DND-41 (cell line): ENCODE measurements at regions not wholly inside any gene's neighbourhood (a gene's known extent, or its start where the extent isn't known, plus 50 kb on each side); places are given as distances from the start of the nearest gene placed in this dataset.
A peak's percentile ranks its signal among the peaks of the same experiment; 100 is the strongest.

ENCODE experiments used
- ATAC-seq: fragments of 200-7000 bp; cut with Tn5 transposase; 3 replicates; pipeline ENCODE4 v1.9.1; 2021; ENCODE audit warnings: low read depth; ENCODE audit not compliant: insufficient read depth
- DNase-seq: peaks from one replicate; pipeline ENCODE4 v3.0.0-alpha.2; 2020
- H2AFZ ChIP-seq: 2 replicates; pipeline ENCODE4 v1.6.0; 2012; ENCODE audit warnings: low read depth, low read length
- H3K27ac ChIP-seq: 2 replicates; pipeline ENCODE4 v1.5.1; 2012; ENCODE audit warnings: low read length, inconsistent platforms
- H3K27me3 ChIP-seq: fragments of 200-600 bp; sonication (generic); 2 replicates; pipeline ENCODE4 v1.6.0; 2012; ENCODE audit warnings: low read length, mild to moderate bottlenecking, inconsistent platforms; ENCODE audit not compliant: insufficient read depth, poor library complexity
- H3K36me3 ChIP-seq: 2 replicates; pipeline ENCODE4 v1.5.1; 2012; ENCODE audit warnings: low read length, inconsistent platforms; ENCODE audit not compliant: insufficient read depth
- H3K4me1 ChIP-seq: 2 replicates; pipeline ENCODE4 v1.5.1; 2012; ENCODE audit warnings: mild to moderate bottlenecking, low read length; ENCODE audit not compliant: insufficient read depth
- H3K4me2 ChIP-seq: 2 replicates; pipeline ENCODE4 v1.6.0; 2012; ENCODE audit warnings: mild to moderate bottlenecking, moderate library complexity, low read length, inconsistent platforms; ENCODE audit not compliant: insufficient read depth
- H3K4me3 ChIP-seq, 2 experiments: fragments of 200-600 bp in 1 of 2; shearing (Covaris generic) in 1 of 2; 2 replicates each; pipeline ENCODE4 v1.5.1; 2012 to 2016; ENCODE audit warnings: inconsistent platforms in 2 of 2, low read length in 2 of 2, mild to moderate bottlenecking in 2 of 2, low read depth in 1 of 2, moderate library complexity in 1 of 2
- H3K79me2 ChIP-seq: 2 replicates; pipeline ENCODE4 v1.6.0; 2012; ENCODE audit warnings: low read length, inconsistent platforms; ENCODE audit not compliant: insufficient read depth
- H3K9ac ChIP-seq: 2 replicates; pipeline ENCODE4 v1.6.0; 2012; ENCODE audit warnings: low read depth, mild to moderate bottlenecking, inconsistent platforms, low read length, moderate library complexity
- H3K9me3 ChIP-seq: 2 replicates; pipeline ENCODE4 v1.5.1; 2012; ENCODE audit warnings: low read length, moderate library complexity, mild to moderate bottlenecking, inconsistent platforms; ENCODE audit not compliant: insufficient read depth, severe bottlenecking
- H4K20me1 ChIP-seq: 2 replicates; pipeline ENCODE4 v1.6.0; 2012; ENCODE audit warnings: low read length; ENCODE audit not compliant: insufficient read depth
- EZH2 ChIP-seq: IDR thresholded peaks from 3 replicates; pipeline ENCODE4 v1.6.1; 2012; ENCODE audit warnings: borderline replicate concordance, low read depth, mild to moderate bottlenecking, moderate library complexity, low read length, inconsistent platforms; ENCODE audit not compliant: severe bottlenecking
- TF ChIP-seq, protein P1 (sequence below): IDR thresholded peaks from 2 replicates; pipeline ENCODE4 v1.5.1; 2012; ENCODE audit warnings: borderline replicate concordance, low read length, moderate library complexity, mild to moderate bottlenecking; ENCODE audit not compliant: poor library complexity, severe bottlenecking; ENCODE audit errors: extremely low read depth

DNA sequence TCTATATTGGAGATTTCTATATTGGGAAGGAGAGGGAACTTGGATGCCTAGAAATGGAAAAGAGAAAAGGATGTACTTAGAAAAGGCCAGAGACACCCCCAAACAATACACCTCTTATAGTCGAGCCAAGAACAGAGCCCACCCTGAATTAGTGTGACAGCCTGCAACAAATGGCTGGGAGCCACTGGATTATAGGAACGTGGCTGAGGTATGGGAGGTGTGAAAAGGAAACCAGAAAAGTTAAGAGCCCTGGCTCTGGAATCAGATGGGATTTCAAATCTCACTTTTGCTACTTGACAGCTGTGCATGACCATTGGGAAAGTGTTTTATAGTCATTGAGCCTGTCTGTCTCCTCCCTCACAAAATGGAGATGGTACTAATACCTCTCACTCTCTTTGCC, 394.0 kb downstream of the ZNF521 start:
- H3K27me3 ChIP-seq: peaks cover 3% of the 10 kb centered on the region
- no peaks in the 10 kb centered on the region for H3K36me3 ChIP-seq
- no peak for DNase-seq
- no peak for TF ChIP-seq EZH2
- TF ChIP-seq, protein P1, sequence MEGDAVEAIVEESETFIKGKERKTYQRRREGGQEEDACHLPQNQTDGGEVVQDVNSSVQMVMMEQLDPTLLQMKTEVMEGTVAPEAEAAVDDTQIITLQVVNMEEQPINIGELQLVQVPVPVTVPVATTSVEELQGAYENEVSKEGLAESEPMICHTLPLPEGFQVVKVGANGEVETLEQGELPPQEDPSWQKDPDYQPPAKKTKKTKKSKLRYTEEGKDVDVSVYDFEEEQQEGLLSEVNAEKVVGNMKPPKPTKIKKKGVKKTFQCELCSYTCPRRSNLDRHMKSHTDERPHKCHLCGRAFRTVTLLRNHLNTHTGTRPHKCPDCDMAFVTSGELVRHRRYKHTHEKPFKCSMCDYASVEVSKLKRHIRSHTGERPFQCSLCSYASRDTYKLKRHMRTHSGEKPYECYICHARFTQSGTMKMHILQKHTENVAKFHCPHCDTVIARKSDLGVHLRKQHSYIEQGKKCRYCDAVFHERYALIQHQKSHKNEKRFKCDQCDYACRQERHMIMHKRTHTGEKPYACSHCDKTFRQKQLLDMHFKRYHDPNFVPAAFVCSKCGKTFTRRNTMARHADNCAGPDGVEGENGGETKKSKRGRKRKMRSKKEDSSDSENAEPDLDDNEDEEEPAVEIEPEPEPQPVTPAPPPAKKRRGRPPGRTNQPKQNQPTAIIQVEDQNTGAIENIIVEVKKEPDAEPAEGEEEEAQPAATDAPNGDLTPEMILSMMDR: no peak
- H3K27ac ChIP-seq: no peak overlapping the region
- H4K20me1 ChIP-seq: no peaks in the 10 kb centered on the region
- no peaks in the 10 kb centered on the region for H3K79me2 ChIP-seq
- H2AFZ ChIP-seq: no peak overlapping the region
- H3K4me2 ChIP-seq: no peak overlapping the region
- H3K9me3 ChIP-seq: no peaks in the 10 kb centered on the region
- no peak overlapping the region for H3K4me3 ChIP-seq
- no peaks in the 10 kb centered on the region for H3K4me1 ChIP-seq
- ATAC-seq: no peak
- H3K9ac ChIP-seq: no peak overlapping the region

DNA sequence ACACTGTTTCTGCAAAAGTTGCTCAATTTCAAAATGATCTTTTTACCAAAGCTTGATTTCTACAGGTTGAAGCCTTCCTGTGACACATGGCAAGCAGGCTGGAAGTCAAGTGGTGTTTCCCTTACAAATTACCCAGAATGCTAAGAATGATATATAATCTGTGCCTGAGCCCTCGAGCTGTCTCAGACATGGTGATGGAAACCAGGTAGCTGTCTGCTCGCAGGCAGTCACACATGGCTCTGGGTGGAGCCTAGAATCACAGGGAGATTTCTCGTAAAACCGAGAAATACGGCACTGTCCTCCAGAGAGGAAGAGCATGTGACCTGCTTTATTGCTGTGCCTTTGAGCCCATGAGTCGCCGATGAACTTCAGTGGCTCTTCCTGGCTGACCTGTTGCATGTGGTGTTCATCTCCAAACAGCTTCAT, 392.9 kb downstream of the ZNF521 start:
- DNase-seq: no peak
- H3K79me2 ChIP-seq: no peaks in the 10 kb centered on the region
- H2AFZ ChIP-seq: no peak overlapping the region

DNA sequence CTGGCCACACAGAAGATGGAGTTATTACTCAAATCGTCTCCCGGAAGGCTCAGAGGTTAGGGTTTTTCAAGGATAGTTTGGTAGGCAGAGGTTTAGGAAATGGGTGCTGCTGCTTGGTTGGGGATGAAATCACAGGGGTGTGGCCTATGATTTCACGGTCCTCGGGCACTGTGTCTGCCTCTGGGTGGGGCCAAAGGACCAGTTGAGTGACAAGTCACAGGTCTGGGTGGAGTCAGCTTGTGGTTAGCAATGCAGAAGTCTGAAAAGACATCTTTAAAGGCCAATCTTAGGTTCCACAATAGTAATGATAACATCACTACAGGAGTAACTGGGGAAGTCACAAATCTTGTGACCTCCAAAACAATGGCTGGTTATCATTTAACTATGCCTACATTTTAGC, 387.8 kb downstream of the ZNF521 start:
- Histone ChIP-seq H3K4me3 (no peak overlapping the region), H3K4me1 (no peaks in the 10 kb centered on the region), H3K27ac (no peak overlapping the region), H3K27me3 (peaks cover 3% of the 10 kb centered on the region), H3K4me2 (no peak overlapping the region), H3K79me2 (no peaks in the 10 kb centered on the region), H3K36me3 (no peaks in the 10 kb centered on the region), H2AFZ (no peak overlapping the region), H3K9me3 (no peaks in the 10 kb centered on the region), H3K9ac (no peak overlapping the region), H4K20me1 (no peaks in the 10 kb centered on the region)
- DNase-seq (peak; percentile 5), ATAC-seq (no peak; the same call in 2 of the 3 replicates)
- no peak for TF ChIP-seq EZH2
- TF ChIP-seq, protein P1: no peak

More for the DNA sequence above, 392.9 kb downstream of the ZNF521 start:
- Histone ChIP-seq H3K9me3 (no peaks in the 10 kb centered on the region), H3K4me3 (no peak overlapping the region), H3K4me1 (no peaks in the 10 kb centered on the region), H3K27ac (no peak overlapping the region), H3K4me2 (no peak overlapping the region), H3K9ac (no peak overlapping the region), H3K27me3 (peaks cover 3% of the 10 kb centered on the region), H3K36me3 (no peaks in the 10 kb centered on the region), H4K20me1 (no peaks in the 10 kb centered on the region)
- TF ChIP-seq EZH2: no peak
- TF ChIP-seq, protein P1: no peak
- ATAC-seq: no peak

DNA sequence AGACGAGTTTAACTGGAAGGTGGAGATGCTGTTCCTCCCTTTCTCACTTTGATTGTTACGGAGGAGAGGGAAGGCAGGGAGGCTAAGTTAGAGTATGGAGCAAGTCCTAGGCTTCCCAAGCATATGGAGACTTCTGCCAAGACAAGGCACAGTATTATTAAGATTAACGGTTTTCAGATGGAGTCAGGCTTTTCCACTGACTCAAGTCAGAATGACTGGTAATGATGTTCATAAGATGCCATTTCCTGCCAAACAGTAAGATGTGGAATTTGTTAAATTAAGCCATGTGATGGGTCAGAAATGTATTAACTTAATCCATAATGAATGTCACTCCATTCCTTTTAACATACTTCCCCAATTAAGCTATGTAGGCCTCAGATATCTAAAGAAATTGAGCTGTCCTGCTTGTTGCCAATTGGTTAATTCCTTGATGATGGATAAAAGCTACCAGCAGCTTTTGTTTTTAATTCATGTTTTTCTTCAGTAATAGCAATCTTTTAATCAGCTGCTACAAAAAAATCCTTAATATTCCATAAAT, 383.7 kb downstream of the ZNF521 start:
- Histone ChIP-seq H3K4me2 (no peak overlapping the region), H3K36me3 (no peaks in the 10 kb centered on the region), H3K4me1 (no peaks in the 10 kb centered on the region), H3K27ac (no peak overlapping the region), H4K20me1 (no peaks in the 10 kb centered on the region), H2AFZ (no peak overlapping the region), H3K9me3 (no peaks in the 10 kb centered on the region), H3K27me3 (no peaks in the 10 kb centered on the region), H3K9ac (no peak overlapping the region), H3K4me3 (no peak overlapping the region), H3K79me2 (no peaks in the 10 kb centered on the region)
- no peak for DNase-seq
- TF ChIP-seq, protein P1: no peak
- no peak for TF ChIP-seq EZH2
- ATAC-seq: no peak
